ENCODE measurements at regions not wholly inside any gene's neighbourhood (a gene's known extent, or its start where the extent isn't known, plus 50 kb on each side); places are given as distances from the start of the nearest gene placed in this dataset.

DNA sequence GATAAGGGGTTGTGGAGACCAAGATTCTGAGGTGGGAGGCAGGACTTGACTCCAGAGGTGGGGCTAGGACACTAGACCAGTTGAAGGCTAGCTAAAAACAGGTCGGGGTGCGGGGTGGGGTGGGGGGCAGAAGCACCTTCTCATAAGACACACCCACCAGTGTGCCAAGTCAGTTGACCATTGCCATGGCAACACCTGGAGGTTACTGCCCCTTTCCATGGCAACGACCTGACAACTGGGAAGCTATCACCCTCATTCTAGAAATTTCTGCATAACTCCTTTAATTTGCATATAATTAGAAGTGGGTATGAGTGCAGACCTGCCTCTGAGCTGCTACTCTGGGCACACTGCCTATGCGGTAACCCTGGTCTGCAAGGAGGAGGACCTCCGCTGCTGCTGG is 53.9 kb upstream of the ALOX12 start:
- TF ChIP-seq POLR2A (IDR thresholded peaks at IDR 0.05; ENCODE audit: low read depth, low read length) (no peak), TAF1 (IDR thresholded peaks at IDR 0.05; ENCODE audit: low read depth, low read length) (no peak)
